A673 (cell line): ENCODE measurements at regions not wholly inside any gene's neighbourhood (a gene's known extent, or its start where the extent isn't known, plus 50 kb on each side); places are given as distances from the start of the nearest gene placed in this dataset.
"Not testable (repeated sequence)": the region's sequence is repeated elsewhere in the genome, so short reads cannot be mapped to it uniquely, and the experiment has no call there.

Source experiments
- BruUV-seq: library from RNA; stranded (reverse); fragments of 400-500 nt; replicated peaks from 2 replicates; lab custom pipeline; 2021; lab: Mats Ljungman, UMichigan
- CTCF ChIA-PET: fragments of 300-600 bp; sonication (Branson Sonifier 250); formaldehyde crosslinking; loops from one replicate; lab custom pipeline; 2022; ENCODE audit warnings: antibody characterized with exemption; lab: Charles Lee
- POLR2A ChIA-PET: fragments of 300-600 bp; sonication (Branson Sonifier 250); formaldehyde crosslinking; loops from one replicate; lab custom pipeline; 2022; ENCODE audit warnings: antibody characterized with exemption; ENCODE audit not compliant: low non-redundant PET; lab: Charles Lee
- DNase-seq: peaks from one replicate; pipeline ENCODE4 v3.0.0-alpha.2; 2015; ENCODE audit warnings: low spot score
- H3K27ac ChIP-seq: fragments of 200-600 bp; sonication (generic); 2 replicates; pipeline ENCODE4 v1.5.1; 2016; ENCODE audit warnings: mixed run types, low read depth, mild to moderate bottlenecking, mixed read lengths, antibody characterized with exemption, low read length; ENCODE audit not compliant: poor library complexity, severe bottlenecking
- H3K27me3 ChIP-seq: fragments of 200-600 bp; sonication (generic); replicated peaks from 2 replicates; pipeline ENCODE4 v1.6.1; 2017; ENCODE audit warnings: mixed run types, low read depth, mild to moderate bottlenecking, mixed read lengths, antibody characterized with exemption, low read length; ENCODE audit not compliant: insufficient read depth, poor library complexity
- H3K36me3 ChIP-seq: fragments of 200-600 bp; sonication (generic); 2 replicates; pipeline ENCODE4 v1.6.1; 2016; ENCODE audit warnings: mixed run types, mild to moderate bottlenecking, mixed read lengths, antibody characterized with exemption, low read length; ENCODE audit not compliant: insufficient read depth, poor library complexity, severe bottlenecking
- H3K4me1 ChIP-seq: fragments of 200-600 bp; sonication (generic); 2 replicates; pipeline ENCODE4 v1.6.1; 2017; ENCODE audit warnings: mixed run types, mild to moderate bottlenecking, mixed read lengths, antibody characterized with exemption, low read length; ENCODE audit not compliant: insufficient read depth, poor library complexity, severe bottlenecking
- H3K4me3 ChIP-seq: fragments of 200-600 bp; sonication (generic); 2 replicates; pipeline ENCODE4 v1.5.1; 2016; ENCODE audit warnings: low read depth, mixed run types, mild to moderate bottlenecking, mixed read lengths, low read length; ENCODE audit not compliant: poor library complexity, severe bottlenecking
- H3K9me3 ChIP-seq: fragments of 200-600 bp; sonication (generic); 2 replicates; pipeline ENCODE4 v1.6.1; 2016; ENCODE audit warnings: mixed run types, low read depth, mild to moderate bottlenecking, mixed read lengths, antibody characterized with exemption, low read length; ENCODE audit not compliant: poor library complexity, severe bottlenecking
- CTCF ChIP-seq: fragments of 300-800, 200-600 bp; sonication (generic); conservative IDR thresholded peaks from 2 replicates; pipeline ENCODE4 v1.5.1; 2017; ENCODE audit warnings: low read depth, mild to moderate bottlenecking, antibody characterized with exemption, low read length, moderate library complexity, mixed read lengths
- EZH2 ChIP-seq: fragments of 200-600 bp; sonication (generic); IDR thresholded peaks from 2 replicates; pipeline ENCODE4 v1.6.1; 2017; ENCODE audit warnings: borderline replicate concordance, low read depth, mild to moderate bottlenecking, mixed read lengths, antibody characterized with exemption, low read length; ENCODE audit not compliant: poor library complexity, severe bottlenecking
- intact Hi-C: fragments of 100-400 bp; cut with micrococcal nuclease; formaldehyde crosslinking; loops from one replicate; pipeline ENCODE4 v1.10.0; 2022; ENCODE audit not compliant: unreplicated experiment

GRCh38 chr12:34605955-34606748, 583.9 kb downstream of the ALG10 start:
- Histone ChIP-seq H3K4me1 (no peaks in the 10 kb centered on the region), H3K36me3 (no peaks in the 10 kb centered on the region), H3K9me3 (peaks cover 21% of the 10 kb centered on the region), H3K27ac (no peak overlapping the region), H3K4me3 (no peak overlapping the region), H3K27me3 (no peaks in the 10 kb centered on the region)
- ChIA-PET CTCF (no interaction called here), POLR2A (no interaction called here)
- TF ChIP-seq CTCF (no peak), EZH2 (no peak)
- BruUV-seq, result no TSS peak
- DNase-seq, result no peak
- intact Hi-C loops, result no loop called here

GRCh38 chr12:34606749-34607519, 584.6 kb downstream of the ALG10 start:
- intact Hi-C loops, result no loop called here
- H3K27ac ChIP-seq, result no peak overlapping the region
- no peaks in the 10 kb centered on the region for H3K27me3 ChIP-seq
- no peak overlapping the region for H3K4me3 ChIP-seq
- peaks cover 21% of the 10 kb centered on the region for H3K9me3 ChIP-seq
- ChIA-PET CTCF (no interaction called here), POLR2A (no interaction called here)
- H3K36me3 ChIP-seq, result no peaks in the 10 kb centered on the region
- TF ChIP-seq EZH2 (no peak), CTCF (no peak)
- DNase-seq, result no peak
- no peaks in the 10 kb centered on the region for H3K4me1 ChIP-seq
- no TSS peak for BruUV-seq

- H3K4me3 ChIP-seq, result no peak overlapping the region
- ChIA-PET POLR2A (no interaction called here), CTCF (no interaction called here)
- H3K36me3 ChIP-seq, result no peaks in the 10 kb centered on the region
- H3K27ac ChIP-seq, result no peak overlapping the region
- intact Hi-C loops, result no loop called here
- H3K9me3 ChIP-seq, result peaks cover 21% of the 10 kb centered on the region
- no peaks in the 10 kb centered on the region for H3K27me3 ChIP-seq
- TF ChIP-seq CTCF (no peak), EZH2 (no peak)
- H3K4me1 ChIP-seq, result no peaks in the 10 kb centered on the region
- no peak for DNase-seq
- BruUV-seq, result no TSS peak
Measured at GRCh38 chr12:34607520-34608195, 585.4 kb downstream of the ALG10 start.

GRCh38 chr12:34613988-34614387, 591.7 kb downstream of the ALG10 start:
- POLR2A ChIA-PET, H3K4me3 ChIP-seq, H3K4me1 ChIP-seq, BruUV-seq, intact Hi-C loops, DNase-seq, H3K27me3 ChIP-seq, H3K36me3 ChIP-seq, CTCF ChIA-PET, H3K27ac ChIP-seq: not testable (repeated sequence)
- H3K9me3 ChIP-seq, result peaks cover 29% of the 10 kb centered on the region
